Lower leg skin (tissue), 4 donors: ENCODE measurements at regions not wholly inside any gene's neighbourhood (a gene's known extent, or its start where the extent isn't known, plus 50 kb on each side); places are given as distances from the start of the nearest gene placed in this dataset.

Source experiments
- DNase-seq, 2 donors: peaks; one replicate each; pipeline ENCODE4 v3.0.0-alpha.2; 2019; ENCODE audit warnings: low spot score in 2 of 2
- H3K4me3 ChIP-seq: fragments of 200-600 bp; sonication (generic); 2 replicates; pipeline ENCODE4 v1.5.1; 2017; ENCODE audit warnings: mild to moderate bottlenecking, low read depth; ENCODE audit not compliant: poor library complexity, severe bottlenecking
- POLR2A ChIP-seq, 2 donors: fragments of 450-650 bp; IDR thresholded peaks; one replicate each; pipeline ENCODE4 v1.6.1; 2016 to 2017; ENCODE audit warnings: antibody characterized with exemption in 2 of 2, mild to moderate bottlenecking in 1 of 2, moderate library complexity in 1 of 2
- WGBS, 2 donors: methylation state at CpG; one replicate each; pipeline ENCODE4 v1.1.5; 2018; 5-methylcytosine and 5-hydroxymethylcytosine counted together
- intact Hi-C: fragments of 100-400 bp; cut with DNase I; formaldehyde crosslinking; loops from one replicate; pipeline ENCODE4 v1.15.0; 2023; ENCODE audit warnings: low total_unique reads
- TF ChIP-seq, protein P1 (sequence below), 3 donors: fragments of 450-650 bp; IDR thresholded peaks; one replicate each; pipeline ENCODE4 v1.5.1; 2016; ENCODE audit warnings: antibody characterized with exemption in 3 of 3, mild to moderate bottlenecking in 3 of 3, moderate library complexity in 2 of 3

DNA sequence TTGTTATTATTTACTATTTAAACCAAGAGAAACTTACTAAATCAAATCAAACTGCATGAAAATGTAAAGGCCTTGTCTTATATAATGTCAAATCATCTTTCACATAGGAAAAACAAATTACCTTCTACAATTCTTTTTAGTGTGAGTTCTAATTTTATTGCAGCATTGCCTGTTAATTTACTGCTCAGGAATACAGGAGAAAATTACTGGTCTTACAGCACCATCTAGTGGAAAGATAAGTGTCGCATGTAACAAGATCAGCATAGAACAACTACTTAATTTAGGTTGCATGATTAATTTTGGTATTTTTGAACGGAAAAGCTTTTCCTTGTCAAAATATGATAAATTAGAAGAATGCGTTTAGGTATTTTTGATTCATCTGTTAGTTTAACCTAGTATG, 502.7 kb downstream of the UQCRFS1 start:
- intact Hi-C loops: no loop called here
- WGBS, 2 donors: 0 to 2% methylated on average over 3 of the region's 3 CpGs
- no peak overlapping the region for H3K4me3 ChIP-seq
- DNase-seq: no peak
- TF ChIP-seq POLR2A (IDR thresholded peaks at IDR 0.05): no peak
- TF ChIP-seq, protein P1, sequence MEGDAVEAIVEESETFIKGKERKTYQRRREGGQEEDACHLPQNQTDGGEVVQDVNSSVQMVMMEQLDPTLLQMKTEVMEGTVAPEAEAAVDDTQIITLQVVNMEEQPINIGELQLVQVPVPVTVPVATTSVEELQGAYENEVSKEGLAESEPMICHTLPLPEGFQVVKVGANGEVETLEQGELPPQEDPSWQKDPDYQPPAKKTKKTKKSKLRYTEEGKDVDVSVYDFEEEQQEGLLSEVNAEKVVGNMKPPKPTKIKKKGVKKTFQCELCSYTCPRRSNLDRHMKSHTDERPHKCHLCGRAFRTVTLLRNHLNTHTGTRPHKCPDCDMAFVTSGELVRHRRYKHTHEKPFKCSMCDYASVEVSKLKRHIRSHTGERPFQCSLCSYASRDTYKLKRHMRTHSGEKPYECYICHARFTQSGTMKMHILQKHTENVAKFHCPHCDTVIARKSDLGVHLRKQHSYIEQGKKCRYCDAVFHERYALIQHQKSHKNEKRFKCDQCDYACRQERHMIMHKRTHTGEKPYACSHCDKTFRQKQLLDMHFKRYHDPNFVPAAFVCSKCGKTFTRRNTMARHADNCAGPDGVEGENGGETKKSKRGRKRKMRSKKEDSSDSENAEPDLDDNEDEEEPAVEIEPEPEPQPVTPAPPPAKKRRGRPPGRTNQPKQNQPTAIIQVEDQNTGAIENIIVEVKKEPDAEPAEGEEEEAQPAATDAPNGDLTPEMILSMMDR (IDR thresholded peaks at IDR 0.05): no peak

- intact Hi-C loops: no loop called here
- TF ChIP-seq, protein P1 (IDR thresholded peaks at IDR 0.05): no peak
- no peak for TF ChIP-seq POLR2A (IDR thresholded peaks at IDR 0.05)
- WGBS, 2 donors: 89 to 93% methylated on average over 2 of the region's 2 CpGs
- no peak overlapping the region for H3K4me3 ChIP-seq
- DNase-seq: no peak
Measured at GRCh38 chr19:28706693-28707092, 506.3 kb downstream of the UQCRFS1 start.

DNA sequence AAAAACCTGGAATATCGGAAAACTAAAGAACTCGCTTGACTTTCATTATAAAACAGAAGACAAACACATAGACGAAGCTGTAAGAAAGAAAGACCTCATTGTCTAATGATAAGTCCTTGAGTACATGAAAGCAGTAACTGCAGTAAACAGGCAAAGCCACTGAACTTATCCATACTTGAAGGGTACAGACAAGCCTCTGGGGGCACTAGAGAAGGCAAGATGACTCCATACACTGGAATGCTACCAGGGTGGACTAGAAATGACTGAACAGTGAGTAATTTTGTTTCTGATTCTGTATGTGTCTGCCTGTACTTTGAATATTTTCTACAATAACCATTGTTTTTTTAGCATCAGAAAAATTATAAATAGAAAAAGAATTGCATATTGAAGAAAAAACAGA, 507.9 kb downstream of the UQCRFS1 start:
- H3K4me3 ChIP-seq: no peak overlapping the region
- intact Hi-C loops: no loop called here
- DNase-seq: no peak
- TF ChIP-seq, protein P1 (IDR thresholded peaks at IDR 0.05): no peak
- TF ChIP-seq POLR2A (IDR thresholded peaks at IDR 0.05): no peak
- 58 to 65% methylated on average over 3 of the region's 3 CpGs for WGBS, 2 donors

GRCh38 chr19:28703400-28703956, 509.5 kb downstream of the UQCRFS1 start:
- intact Hi-C loops: no loop called here
- no peak overlapping the region for H3K4me3 ChIP-seq
- TF ChIP-seq, protein P1 (IDR thresholded peaks at IDR 0.05): no peak
- TF ChIP-seq POLR2A (IDR thresholded peaks at IDR 0.05): no peak

DNA sequence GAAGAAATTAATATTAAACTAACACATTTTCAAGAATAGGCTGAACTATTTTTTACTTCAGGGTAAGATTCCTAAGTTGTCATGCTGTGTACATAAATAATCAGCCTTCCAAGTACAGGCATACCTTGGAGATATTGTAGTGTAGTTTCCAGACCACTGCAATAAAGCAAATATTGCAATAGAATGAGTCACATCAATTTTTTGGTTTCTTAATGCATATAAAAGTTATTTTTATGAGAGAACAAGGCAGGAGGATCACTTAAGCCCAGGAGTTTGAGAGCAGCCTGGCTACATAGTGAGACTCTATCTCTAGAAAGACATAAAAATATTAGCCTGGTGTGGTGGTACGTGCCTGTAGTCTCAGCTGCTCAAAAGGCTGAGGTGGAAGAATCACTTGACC, 511.5 kb downstream of the UQCRFS1 start:
- TF ChIP-seq, protein P1 (IDR thresholded peaks at IDR 0.05): no peak
- no peak for TF ChIP-seq POLR2A (IDR thresholded peaks at IDR 0.05)
- no peak for DNase-seq
- 57 to 81% methylated on average over 1 of the region's 1 CpG for WGBS, 2 donors
- intact Hi-C loops: no loop called here
- no peak overlapping the region for H3K4me3 ChIP-seq

More at GRCh38 chr19:28703400-28703956, 509.5 kb downstream of the UQCRFS1 start:
- DNase-seq: no peak

GRCh38 chr19:28700176-28700575, 512.8 kb downstream of the UQCRFS1 start:
- H3K4me3 ChIP-seq: no peak overlapping the region
- TF ChIP-seq, protein P1 (IDR thresholded peaks at IDR 0.05): no peak
- no peak for TF ChIP-seq POLR2A (IDR thresholded peaks at IDR 0.05)
- 65 to 74% methylated on average over 4 of the region's 4 CpGs for WGBS, 2 donors
- intact Hi-C loops: no loop called here
- DNase-seq: no peak
